Vagina (tissue), 2 donors: ENCODE measurements at regions not wholly inside any gene's neighbourhood (a gene's known extent, or its start where the extent isn't known, plus 50 kb on each side); places are given as distances from the start of the nearest gene placed in this dataset.

Experiments
- CTCF ChIP-seq, 3 experiments: fragments of 450-650 bp in 2 of 3; fragments of 200-600 bp in 1 of 3; sonication (generic) in 1 of 3; IDR thresholded peaks; one replicate each; pipeline ENCODE4 v1.5.1; 2017 to 2019; ENCODE audit warnings: antibody characterized with exemption in 3 of 3, mild to moderate bottlenecking in 2 of 3, moderate library complexity in 2 of 3
- POLR2A ChIP-seq, 2 donors: fragments of 450-650 bp; IDR thresholded peaks; one replicate each; pipeline ENCODE4 v1.6.1; 2017; ENCODE audit warnings: antibody characterized with exemption in 2 of 2, mild to moderate bottlenecking in 2 of 2, moderate library complexity in 2 of 2

GRCh38 chr3:6418485-6418884, 442.4 kb upstream of the GRM7 start:
- TF ChIP-seq CTCF (IDR thresholded peaks at IDR 0.05) (no peak), POLR2A (IDR thresholded peaks at IDR 0.05) (no peak)
